Erythroblast (primary cell): ENCODE measurements at regions not wholly inside any gene's neighbourhood (a gene's known extent, or its start where the extent isn't known, plus 50 kb on each side); places are given as distances from the start of the nearest gene placed in this dataset.
"Not testable (repeated sequence)": the region's sequence is repeated elsewhere in the genome, so short reads cannot be mapped to it uniquely, and the experiment has no call there.

Source experiments
- DNase-seq, 2 experiments: peaks; one replicate each; lab custom pipeline; 2025; lab: John Stamatoyannopoulos, UW
- GATA1 ChIP-seq: IDR thresholded peaks from 2 replicates; pipeline ENCODE4 v1.6.1; 2011; ENCODE audit warnings: low read depth, mild to moderate bottlenecking, control low read depth, low read length, moderate library complexity
- POLR2A ChIP-seq: IDR thresholded peaks from 2 replicates; pipeline ENCODE4 v1.6.1; 2011; ENCODE audit warnings: mild to moderate bottlenecking, low read length

DNA sequence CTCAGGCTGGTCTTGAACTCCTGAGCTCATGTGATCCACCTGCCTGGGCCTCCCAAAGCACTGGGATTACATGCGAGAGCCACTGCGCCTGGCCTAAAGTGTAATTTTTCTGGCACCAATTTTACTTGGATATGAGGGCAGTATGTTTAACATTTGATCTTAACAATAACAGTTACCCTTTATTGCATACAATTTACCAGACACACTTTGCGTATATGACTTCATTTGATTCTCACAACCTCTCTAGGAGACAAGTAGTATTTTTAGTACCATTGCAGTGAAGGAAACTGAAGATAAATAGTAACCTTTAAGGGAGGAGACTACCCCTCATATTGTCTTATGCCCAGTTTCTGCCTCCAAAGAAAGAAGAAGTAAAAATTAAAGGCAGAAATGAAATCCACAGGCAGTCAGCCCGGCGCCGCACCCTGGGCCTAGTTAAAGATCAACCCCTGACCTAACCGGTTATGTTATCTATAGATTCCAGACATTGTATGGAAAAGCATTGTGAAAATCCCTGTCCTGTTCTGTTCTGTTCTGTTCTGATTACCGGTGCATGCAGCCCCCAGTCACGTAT is 54.0 kb downstream of the CYP26A1 start:
- DNase-seq, result not testable (repeated sequence)

DNA sequence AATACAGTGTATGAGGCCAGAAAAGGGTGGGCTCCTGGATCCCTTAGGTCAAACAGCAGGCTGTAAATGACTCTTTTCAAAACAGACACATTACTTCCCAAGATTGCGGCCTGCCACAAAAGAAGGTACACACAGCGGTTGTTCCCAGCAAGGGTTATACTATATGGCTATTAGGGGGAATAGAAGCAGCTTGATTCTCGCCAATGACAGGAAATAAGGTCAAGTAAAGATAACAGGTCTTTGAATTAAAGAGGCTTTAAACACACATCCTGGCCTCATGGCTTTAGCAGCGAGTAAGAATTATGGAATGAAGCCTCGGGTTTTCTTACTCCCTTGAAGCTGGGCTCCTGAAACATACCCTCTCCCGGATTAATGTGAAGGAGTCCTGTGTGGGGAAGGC is 58.3 kb downstream of the CYP26A1 start:
- TF ChIP-seq GATA1 (no peak), POLR2A (no peak)
- DNase-seq, result no peak

DNA sequence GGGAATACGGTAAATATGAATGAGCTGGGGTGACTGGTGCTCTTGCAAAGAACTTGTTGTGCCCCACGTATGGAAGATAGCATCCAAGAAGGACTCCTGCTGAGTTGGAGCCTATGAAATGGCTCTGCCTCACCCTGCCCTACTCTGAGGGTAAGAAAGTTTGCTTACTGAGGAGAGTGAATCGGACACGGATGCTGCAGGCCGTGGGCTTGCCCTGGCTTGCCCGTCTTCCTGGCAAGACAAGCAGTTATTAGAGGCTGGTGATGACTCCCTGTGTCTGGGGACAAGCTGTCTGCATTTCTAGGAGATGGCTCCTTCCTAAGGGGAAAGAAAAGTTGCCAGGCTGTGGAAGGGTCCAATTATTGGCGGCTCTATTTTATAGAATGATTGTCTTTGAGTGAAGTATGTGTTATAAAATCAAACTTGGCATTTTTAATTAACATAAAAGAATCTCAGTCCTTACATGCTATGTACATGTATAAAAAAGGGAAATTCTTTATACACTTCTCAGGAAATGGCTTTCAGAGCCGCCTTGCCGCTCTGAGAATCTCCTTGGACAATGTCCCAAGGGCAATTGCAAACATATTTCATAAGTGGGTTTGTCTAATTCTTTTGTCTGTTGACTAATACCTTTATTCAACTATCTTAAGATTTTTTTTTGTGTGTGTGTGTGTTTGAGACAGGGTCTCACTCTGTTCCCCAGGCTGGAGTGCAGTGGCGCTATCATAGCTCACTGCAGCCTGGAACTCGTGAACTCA is 64.6 kb downstream of the CYP26A1 start:
- DNase-seq, result no peak
- TF ChIP-seq GATA1 (no peak), POLR2A (no peak)

DNA sequence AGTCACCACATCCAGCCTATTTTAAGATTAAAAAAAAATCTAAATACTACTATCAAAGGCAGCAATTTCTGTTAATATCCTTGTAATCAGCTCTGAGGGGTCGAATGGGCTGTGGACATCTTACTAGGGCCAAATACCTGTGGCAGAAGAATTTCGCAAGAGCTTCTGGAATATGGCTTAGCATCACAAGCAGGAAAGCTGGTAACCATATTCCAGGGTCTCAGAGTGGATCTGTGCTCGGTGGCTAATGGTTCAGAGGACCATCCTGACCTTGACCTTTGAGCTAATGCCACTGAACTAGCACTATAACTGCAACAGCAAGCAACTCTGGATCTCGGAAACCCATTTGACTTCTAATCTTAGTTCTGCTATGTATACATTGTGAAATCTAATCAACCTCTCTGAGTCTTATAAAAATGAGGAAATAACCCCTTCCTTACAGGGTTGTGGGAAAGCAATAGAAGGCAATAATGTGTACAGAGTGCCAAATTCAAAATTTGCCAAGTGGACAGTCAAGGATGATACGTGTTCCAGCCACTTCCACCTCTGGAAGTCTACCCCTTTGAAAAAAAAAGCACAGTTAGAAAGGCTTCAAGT is 65.5 kb downstream of the CYP26A1 start:
- DNase-seq, result no peak
- TF ChIP-seq GATA1 (no peak), POLR2A (no peak)

GRCh38 chr10:93142534-93142933 is 68.8 kb downstream of the CYP26A1 start:
- no peak for TF ChIP-seq POLR2A
- no peak for DNase-seq

GRCh38 chr10:93143281-93143680 is 69.6 kb downstream of the CYP26A1 start:
- TF ChIP-seq POLR2A (no peak), GATA1 (no peak)
- no peak for DNase-seq

DNA sequence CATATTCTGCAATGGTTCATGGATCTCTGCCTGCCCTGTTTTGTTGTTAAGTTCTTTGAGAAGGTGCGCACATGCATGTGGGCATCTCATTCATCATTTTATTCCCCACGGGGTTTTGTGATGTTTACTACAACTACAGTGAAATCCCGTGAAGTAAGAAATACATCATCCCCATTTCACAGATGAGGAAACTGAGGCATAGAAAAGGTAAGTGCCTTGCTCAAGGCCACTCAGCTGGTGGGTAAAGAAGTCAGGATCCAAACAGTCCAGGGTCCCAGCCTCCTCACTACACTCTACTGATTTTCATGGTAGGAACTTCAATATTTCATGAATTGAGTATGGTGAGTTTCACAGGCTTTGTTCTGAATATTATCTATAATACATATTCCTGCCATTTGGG is 72.6 kb downstream of the CYP26A1 start:
- DNase-seq, result no peak
- TF ChIP-seq GATA1 (no peak), POLR2A (no peak)

DNA sequence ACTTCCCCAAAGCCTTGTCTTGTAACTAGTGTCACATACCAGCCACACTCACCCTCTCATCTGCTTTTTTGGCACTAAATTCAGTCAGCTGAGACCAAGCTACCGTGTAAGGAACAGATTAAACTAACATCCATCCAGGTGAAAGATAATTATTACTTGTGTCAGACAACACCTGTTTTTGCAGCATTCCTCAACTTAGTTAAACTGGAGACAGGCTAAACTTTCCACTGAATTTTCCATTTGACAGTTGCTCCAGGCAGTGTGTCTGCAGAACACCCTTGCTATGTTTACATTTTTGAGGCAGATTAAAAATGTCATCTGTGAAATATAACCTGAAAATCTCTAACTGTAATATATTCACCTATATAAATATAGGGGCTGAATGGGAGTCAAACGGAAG is 73.6 kb downstream of the CYP26A1 start:
- DNase-seq, result no peak
- TF ChIP-seq POLR2A (no peak), GATA1 (no peak)

DNA sequence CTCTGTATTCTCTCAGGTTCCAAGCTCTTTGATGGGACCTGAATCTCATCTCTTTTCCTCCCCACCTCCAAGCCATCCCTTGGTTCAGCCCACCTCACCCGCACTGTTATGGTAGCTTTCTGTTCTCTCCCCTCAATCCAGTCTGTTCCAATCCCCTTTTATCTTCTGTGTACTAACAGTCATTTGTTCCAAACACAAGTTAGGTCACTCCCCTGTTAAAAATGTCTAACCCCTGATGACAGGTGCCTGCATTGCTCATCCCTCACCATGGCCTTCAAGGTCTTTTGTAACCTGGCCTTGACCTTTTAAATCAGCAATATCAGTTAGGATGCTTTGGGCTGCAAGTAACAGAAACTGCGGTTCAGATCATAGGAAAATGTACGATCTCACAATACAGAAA is 74.8 kb downstream of the CYP26A1 start:
- TF ChIP-seq POLR2A (no peak), GATA1 (no peak)
- no peak for DNase-seq

DNA sequence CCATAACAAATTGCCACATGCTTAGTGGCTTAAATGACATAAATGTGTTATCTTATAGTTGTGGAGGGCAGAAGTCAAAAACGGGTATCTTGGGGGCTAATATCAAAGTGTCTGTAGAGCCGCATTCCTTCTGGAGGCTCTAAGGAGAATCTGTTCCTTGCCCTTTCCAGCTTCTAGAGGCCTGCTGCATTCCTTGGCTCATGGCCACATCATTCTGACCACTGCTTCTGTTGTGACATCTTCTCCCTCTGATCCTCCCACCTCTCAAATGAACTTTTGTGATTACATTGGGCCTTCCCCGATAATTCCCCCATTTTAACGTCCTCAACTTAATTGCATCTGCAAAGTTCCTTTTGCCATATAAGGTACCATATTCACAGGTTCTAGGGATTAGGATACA is 76.1 kb downstream of the CYP26A1 start:
- no peak for DNase-seq
- TF ChIP-seq POLR2A, result no peak
- TF ChIP-seq GATA1, result no peak

DNA sequence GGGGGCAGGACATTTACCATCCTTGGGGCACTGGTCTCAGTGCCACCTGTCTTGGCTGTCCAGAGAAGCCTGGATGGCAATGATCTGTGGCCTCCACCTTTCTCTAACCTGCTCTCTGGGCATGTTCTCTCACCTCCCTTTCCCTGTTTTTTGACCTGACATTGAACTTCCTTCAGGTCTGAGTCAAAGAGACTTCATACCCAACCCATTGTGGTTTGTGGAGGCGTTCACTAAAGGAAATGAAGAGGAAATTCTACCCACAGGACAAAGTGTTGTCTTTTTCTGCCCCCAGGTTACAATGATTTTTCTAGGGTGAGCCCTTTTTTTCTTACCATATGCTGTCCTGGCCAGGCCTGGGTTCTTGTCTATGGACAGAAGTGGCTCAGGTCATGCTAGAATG is 76.6 kb downstream of the CYP26A1 start:
- TF ChIP-seq GATA1, result no peak
- TF ChIP-seq POLR2A, result no peak
- DNase-seq, result no peak

GRCh38 chr10:93150990-93151547 is 77.4 kb downstream of the CYP26A1 start:
- DNase-seq, result no peak
- no peak for TF ChIP-seq GATA1
- TF ChIP-seq POLR2A, result no peak

GRCh38 chr10:93152136-93152535 is 78.4 kb downstream of the CYP26A1 start:
- TF ChIP-seq GATA1 (no peak), POLR2A (no peak)
- no peak for DNase-seq

- TF ChIP-seq GATA1 (no peak), POLR2A (no peak)
These were observed 80.8 kb downstream of the CYP26A1 start for GRCh38 chr10:93154531-93154930.

More at GRCh38 chr10:93154531-93154930, 80.8 kb downstream of the CYP26A1 start:
- no peak for DNase-seq
